Progenitor cell of endocrine pancreas (in vitro differentiated cells): ENCODE measurements at regions not wholly inside any gene's neighbourhood (a gene's known extent, or its start where the extent isn't known, plus 50 kb on each side); places are given as distances from the start of the nearest gene placed in this dataset.

ENCODE experiments used
- DNase-seq: peaks from one replicate; pipeline ENCODE4 v3.0.0; 2021; ENCODE audit warnings: low spot score; ENCODE audit not compliant: unreplicated experiment
- H3K27ac Mint-ChIP-seq: 2 replicates; pipeline ENCODE4 v1.8.0; 2021; ENCODE audit warnings: mild to moderate bottlenecking, moderate library complexity, mixed read lengths
- H3K27me3 Mint-ChIP-seq: 2 replicates; pipeline ENCODE4 v1.8.0; 2021; ENCODE audit warnings: mixed read lengths
- H3K36me3 Mint-ChIP-seq: 2 replicates; pipeline ENCODE4 v1.8.0; 2022; ENCODE audit warnings: mixed read lengths; ENCODE audit not compliant: insufficient read depth
- H3K4me1 Mint-ChIP-seq: 2 replicates; pipeline ENCODE4 v1.8.0; 2021; ENCODE audit warnings: low read depth, mixed read lengths
- H3K4me3 Mint-ChIP-seq: 2 replicates; pipeline ENCODE4 v1.8.0; 2021; ENCODE audit warnings: low read depth, mild to moderate bottlenecking, moderate library complexity, mixed read lengths
- H3K9me3 Mint-ChIP-seq: 2 replicates; pipeline ENCODE4 v1.8.0; 2021; ENCODE audit warnings: low read depth, mixed read lengths
- TF ChIP-seq, protein P1 (sequence below): fragments of 200-600 bp; sonication (generic); IDR thresholded peaks from one replicate; pipeline ENCODE4 v1.5.0; 2021; ENCODE audit warnings: antibody characterized with exemption, mild to moderate bottlenecking; ENCODE audit not compliant: unreplicated experiment

DNA sequence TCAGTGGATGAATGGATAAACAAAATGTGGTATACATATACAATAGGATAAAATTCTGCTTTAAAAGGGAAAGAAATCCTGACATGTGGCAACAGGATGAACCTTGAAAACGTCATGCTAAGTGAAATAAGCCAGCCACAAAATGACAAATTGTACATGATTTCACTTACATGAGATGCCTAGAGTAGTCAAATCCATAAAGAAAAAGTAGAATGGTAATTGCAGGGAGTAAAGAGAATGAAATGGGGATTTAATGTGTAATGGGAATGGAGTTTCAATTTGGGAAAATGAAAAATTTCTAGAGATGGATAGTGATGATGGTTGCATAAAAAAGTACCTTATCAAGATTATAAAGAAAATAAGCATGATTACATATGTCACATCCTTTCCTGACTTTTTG, 1489.2 kb upstream of the C9orf72 start:
- no peaks in the 10 kb centered on the region for H3K4me1 Mint-ChIP-seq
- no peak overlapping the region for H3K4me3 Mint-ChIP-seq
- H3K27me3 Mint-ChIP-seq = no peaks in the 10 kb centered on the region
- TF ChIP-seq, protein P1, sequence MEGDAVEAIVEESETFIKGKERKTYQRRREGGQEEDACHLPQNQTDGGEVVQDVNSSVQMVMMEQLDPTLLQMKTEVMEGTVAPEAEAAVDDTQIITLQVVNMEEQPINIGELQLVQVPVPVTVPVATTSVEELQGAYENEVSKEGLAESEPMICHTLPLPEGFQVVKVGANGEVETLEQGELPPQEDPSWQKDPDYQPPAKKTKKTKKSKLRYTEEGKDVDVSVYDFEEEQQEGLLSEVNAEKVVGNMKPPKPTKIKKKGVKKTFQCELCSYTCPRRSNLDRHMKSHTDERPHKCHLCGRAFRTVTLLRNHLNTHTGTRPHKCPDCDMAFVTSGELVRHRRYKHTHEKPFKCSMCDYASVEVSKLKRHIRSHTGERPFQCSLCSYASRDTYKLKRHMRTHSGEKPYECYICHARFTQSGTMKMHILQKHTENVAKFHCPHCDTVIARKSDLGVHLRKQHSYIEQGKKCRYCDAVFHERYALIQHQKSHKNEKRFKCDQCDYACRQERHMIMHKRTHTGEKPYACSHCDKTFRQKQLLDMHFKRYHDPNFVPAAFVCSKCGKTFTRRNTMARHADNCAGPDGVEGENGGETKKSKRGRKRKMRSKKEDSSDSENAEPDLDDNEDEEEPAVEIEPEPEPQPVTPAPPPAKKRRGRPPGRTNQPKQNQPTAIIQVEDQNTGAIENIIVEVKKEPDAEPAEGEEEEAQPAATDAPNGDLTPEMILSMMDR = no peak
- H3K27ac Mint-ChIP-seq = no peak overlapping the region
- no peak for DNase-seq
- no peaks in the 10 kb centered on the region for H3K9me3 Mint-ChIP-seq
- no peaks in the 10 kb centered on the region for H3K36me3 Mint-ChIP-seq

- H3K36me3 Mint-ChIP-seq = no peaks in the 10 kb centered on the region
- H3K27me3 Mint-ChIP-seq = no peaks in the 10 kb centered on the region
- H3K27ac Mint-ChIP-seq = no peak overlapping the region
- TF ChIP-seq, protein P1 = no peak
- H3K4me3 Mint-ChIP-seq = no peak overlapping the region
- H3K9me3 Mint-ChIP-seq = no peaks in the 10 kb centered on the region
- H3K4me1 Mint-ChIP-seq = no peaks in the 10 kb centered on the region
- DNase-seq = no peak
Observed at GRCh38 chr9:29063031-29063430, 1489.8 kb upstream of the C9orf72 start.

GRCh38 chr9:29066141-29066640, 1492.9 kb upstream of the C9orf72 start:
- H3K36me3 Mint-ChIP-seq = no peaks in the 10 kb centered on the region
- no peak overlapping the region for H3K4me3 Mint-ChIP-seq
- no peaks in the 10 kb centered on the region for H3K27me3 Mint-ChIP-seq
- DNase-seq = no peak
- H3K4me1 Mint-ChIP-seq = no peaks in the 10 kb centered on the region
- H3K27ac Mint-ChIP-seq = no peak overlapping the region
- TF ChIP-seq, protein P1 = no peak
- H3K9me3 Mint-ChIP-seq = no peaks in the 10 kb centered on the region

DNA sequence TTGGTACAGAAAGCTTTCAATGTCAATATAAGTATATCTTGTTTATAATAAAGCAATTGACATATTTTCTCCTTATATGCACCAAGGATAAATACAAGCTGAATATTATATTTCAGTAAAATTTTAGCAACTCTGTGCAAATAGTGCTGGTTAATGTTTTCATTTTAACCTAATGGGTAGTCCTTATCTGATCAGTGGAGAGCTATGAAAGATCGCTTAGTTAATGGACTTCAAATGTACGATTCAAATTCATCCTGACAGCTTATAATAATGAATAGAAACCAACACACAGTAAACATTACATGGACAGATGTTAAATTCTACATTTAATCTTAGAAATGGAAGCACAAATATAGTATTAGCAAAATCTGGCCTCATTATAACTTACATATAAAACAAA, 1495.2 kb upstream of the C9orf72 start:
- Mint-ChIP-seq H3K9me3 (no peaks in the 10 kb centered on the region), H3K27ac (no peak overlapping the region)

DNA sequence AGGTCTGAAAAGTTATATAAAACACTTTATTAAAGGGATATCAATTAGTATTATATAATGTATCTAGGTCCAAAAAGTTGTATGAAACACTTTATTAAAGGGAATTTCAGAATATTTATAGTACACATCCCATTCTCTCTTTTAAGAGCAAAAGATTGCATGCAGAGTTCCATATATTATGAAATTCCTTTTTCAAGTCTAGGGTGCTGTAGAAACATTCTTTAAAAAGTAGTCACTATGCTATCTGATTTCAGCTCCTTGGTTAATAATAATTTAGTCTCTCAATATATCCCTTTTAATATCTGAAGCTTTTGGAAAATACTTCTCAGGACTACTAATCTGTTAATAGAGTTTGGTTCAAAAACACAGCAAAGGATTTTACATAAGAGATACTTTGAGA, 1496.1 kb upstream of the C9orf72 start:
- Mint-ChIP-seq H3K4me1 (no peaks in the 10 kb centered on the region), H3K36me3 (no peaks in the 10 kb centered on the region), H3K4me3 (no peak overlapping the region), H3K9me3 (no peaks in the 10 kb centered on the region), H3K27me3 (no peaks in the 10 kb centered on the region), H3K27ac (no peak overlapping the region)
- DNase-seq = no peak
- TF ChIP-seq, protein P1 = no peak

More for the DNA sequence above, 1495.2 kb upstream of the C9orf72 start:
- Mint-ChIP-seq H3K4me1 (no peaks in the 10 kb centered on the region), H3K27me3 (no peaks in the 10 kb centered on the region), H3K36me3 (no peaks in the 10 kb centered on the region), H3K4me3 (no peak overlapping the region)
- TF ChIP-seq, protein P1 = no peak
- no peak for DNase-seq
